Adrenal gland (tissue), 5 donors: ENCODE measurements at regions not wholly inside any gene's neighbourhood (a gene's known extent, or its start where the extent isn't known, plus 50 kb on each side); places are given as distances from the start of the nearest gene placed in this dataset.

Experiments
- CTCF ChIP-seq, 6 experiments: fragments of 450-650 bp in 4 of 6; fragments of 200-600 bp in 2 of 6; sonication (generic) in 1 of 6; IDR thresholded peaks; 1 replicate in 5 of 6; 2 replicates in 1 of 6; pipeline versions ENCODE4 v1.5.1 to v1.8.0; 2016 to 2021; ENCODE audit warnings: antibody characterized with exemption in 6 of 6, mild to moderate bottlenecking in 2 of 6, moderate library complexity in 1 of 6
- POLR2A ChIP-seq, 2 donors: fragments of 450-650 bp; IDR thresholded peaks; one replicate each; pipeline ENCODE4 v1.6.1; 2017; ENCODE audit warnings: antibody characterized with exemption in 2 of 2, mild to moderate bottlenecking in 2 of 2, moderate library complexity in 1 of 2
- donor health status: DM: no; HTN: no; CAD: no.

GRCh38 chr2:154507186-154507585, 191.3 kb upstream of the KCNJ3 start:
- TF ChIP-seq CTCF (IDR thresholded peaks at IDR 0.05) (no peak), POLR2A (IDR thresholded peaks at IDR 0.05) (no peak)
